Ovary (tissue), 7 donors: ENCODE measurements at regions not wholly inside any gene's neighbourhood (a gene's known extent, or its start where the extent isn't known, plus 50 kb on each side); places are given as distances from the start of the nearest gene placed in this dataset.

Experiments
- DNase-seq, 5 donors: peaks; one replicate each; pipeline ENCODE4 v3.0.0-alpha.2; 2019 to 2020
- H3K27ac ChIP-seq, 2 donors: fragments of 200-600 bp; one replicate each; pipeline versions ENCODE4 v1.5.1 to v1.8.0; 2019 to 2022
- H3K27me3 ChIP-seq: fragments of 200-600 bp; one replicate; pipeline ENCODE4 v1.8.0; 2022
- H3K36me3 ChIP-seq: fragments of 200-600 bp; sonication (generic); one replicate; pipeline ENCODE4 v1.5.1; 2019
- H3K4me1 ChIP-seq: one replicate; pipeline ENCODE4 v1.8.1; 2013; ENCODE audit warnings: mild to moderate bottlenecking, moderate library complexity; ENCODE audit not compliant: insufficient read depth
- H3K4me3 ChIP-seq: fragments of 200-600 bp; sonication (generic); one replicate; pipeline ENCODE4 v1.5.1; 2017
- H3K9me3 ChIP-seq, 2 donors: fragments of 200-600 bp in 1 of 2; sonication (generic) in 1 of 2; one replicate each; pipeline versions ENCODE4 v1.5.1 to v1.8.1; 2013 to 2019; ENCODE audit warnings: mild to moderate bottlenecking in 1 of 2, moderate library complexity in 1 of 2
- EP300 ChIP-seq: sonication (generic); formaldehyde crosslinking; IDR thresholded peaks from one replicate; pipeline ENCODE4 v1.6.1; 2017; ENCODE audit warnings: antibody characterized with exemption
- POLR2A ChIP-seq: fragments of 450-650 bp; IDR thresholded peaks from one replicate; pipeline ENCODE4 v1.6.1; 2017; ENCODE audit warnings: antibody characterized with exemption, mild to moderate bottlenecking, moderate library complexity
- WGBS, 3 donors: extraction: QIAGEN DNeasy Blood & Tissue Kit in 1 of 3; methylation state at CpG; one replicate each; pipeline versions ENCODE4 v1.1.5 to v1.1.7; 2013 to 2017; 5-methylcytosine and 5-hydroxymethylcytosine counted together
- intact Hi-C, 4 donors: fragments of 100-400 bp; cut with DNase I; formaldehyde crosslinking; loops; one replicate each; pipeline versions ENCODE4 v1.11.0 to v1.15.1; 2022 to 2023
- TF ChIP-seq, protein P1 (sequence below), 3 donors: fragments of 450-650 bp in 2 of 3; fragments of 200-600 bp in 1 of 3; IDR thresholded peaks; one replicate each; pipeline versions ENCODE4 v1.5.1 to v1.8.0; 2016 to 2022; ENCODE audit warnings: antibody characterized with exemption in 3 of 3, mild to moderate bottlenecking in 1 of 3
- donor health status: DM: no; HTN: no; CAD: no; lungs with moderate emphysema.
- donor health status: DM: no; HTN: no; CAD: no.
- donor health status: Bipolar disorder and iron deficiency.
- donor health status: DM: no; HTN: no; CAD: no.
- donor health status: DM: yes; HTN: yes; CAD: no.

DNA sequence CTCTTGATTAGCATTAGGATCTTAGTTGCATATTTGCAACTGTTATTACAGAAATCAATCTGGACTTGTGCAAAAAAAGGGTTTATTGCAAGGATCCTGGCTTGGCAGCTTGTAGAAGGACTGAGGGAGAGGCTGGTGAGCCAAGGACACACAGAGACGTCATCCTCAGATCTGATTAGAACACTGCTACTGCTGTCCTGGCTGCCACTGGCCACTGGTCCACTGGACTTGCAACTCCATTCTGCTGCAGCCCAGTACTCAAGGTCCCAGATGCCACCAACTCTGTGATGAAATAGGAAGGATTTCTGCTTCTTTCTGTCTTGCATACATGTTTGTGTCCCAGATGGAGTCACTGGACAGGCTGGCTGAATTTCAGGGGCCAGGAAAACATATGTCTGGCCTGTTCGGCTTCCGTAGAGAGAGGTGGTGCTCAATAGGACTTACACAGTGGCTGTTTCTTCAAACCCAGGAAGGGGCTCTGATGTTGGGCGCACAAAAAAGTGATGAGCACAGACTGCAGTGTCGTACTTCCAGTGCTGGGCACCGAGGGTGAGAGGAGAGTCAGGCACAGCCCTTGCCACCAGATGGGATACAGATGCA is 68.9 kb upstream of the SH3PXD2B start:
- 73 to 85% (median 77%) methylated on average over 6 of the region's 6 CpGs for WGBS, 3 donors
- no peak for DNase-seq
- Histone ChIP-seq H3K4me1 (no peaks in the 10 kb centered on the region), H3K4me3 (no peak overlapping the region), H3K27ac (no peak overlapping the region), H3K27me3 (no peaks in the 10 kb centered on the region), H3K36me3 (no peaks in the 10 kb centered on the region), H3K9me3 (no peaks in the 10 kb centered on the region)
- no peak for TF ChIP-seq POLR2A
- TF ChIP-seq, protein P1, sequence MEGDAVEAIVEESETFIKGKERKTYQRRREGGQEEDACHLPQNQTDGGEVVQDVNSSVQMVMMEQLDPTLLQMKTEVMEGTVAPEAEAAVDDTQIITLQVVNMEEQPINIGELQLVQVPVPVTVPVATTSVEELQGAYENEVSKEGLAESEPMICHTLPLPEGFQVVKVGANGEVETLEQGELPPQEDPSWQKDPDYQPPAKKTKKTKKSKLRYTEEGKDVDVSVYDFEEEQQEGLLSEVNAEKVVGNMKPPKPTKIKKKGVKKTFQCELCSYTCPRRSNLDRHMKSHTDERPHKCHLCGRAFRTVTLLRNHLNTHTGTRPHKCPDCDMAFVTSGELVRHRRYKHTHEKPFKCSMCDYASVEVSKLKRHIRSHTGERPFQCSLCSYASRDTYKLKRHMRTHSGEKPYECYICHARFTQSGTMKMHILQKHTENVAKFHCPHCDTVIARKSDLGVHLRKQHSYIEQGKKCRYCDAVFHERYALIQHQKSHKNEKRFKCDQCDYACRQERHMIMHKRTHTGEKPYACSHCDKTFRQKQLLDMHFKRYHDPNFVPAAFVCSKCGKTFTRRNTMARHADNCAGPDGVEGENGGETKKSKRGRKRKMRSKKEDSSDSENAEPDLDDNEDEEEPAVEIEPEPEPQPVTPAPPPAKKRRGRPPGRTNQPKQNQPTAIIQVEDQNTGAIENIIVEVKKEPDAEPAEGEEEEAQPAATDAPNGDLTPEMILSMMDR (IDR thresholded peaks at IDR 0.05) = no peak
- no peak for TF ChIP-seq EP300
- intact Hi-C loops = no loop called here

- no peaks in the 10 kb centered on the region for H3K36me3 ChIP-seq
- H3K4me3 ChIP-seq = no peak overlapping the region
- H3K4me1 ChIP-seq = no peaks in the 10 kb centered on the region
- TF ChIP-seq, protein P1 (IDR thresholded peaks at IDR 0.05) = no peak
- no peak for TF ChIP-seq EP300
- TF ChIP-seq POLR2A = no peak
- DNase-seq = no peak
- no peaks in the 10 kb centered on the region for H3K27me3 ChIP-seq
- H3K27ac ChIP-seq = no peak overlapping the region
- WGBS, 3 donors = 81 to 87% (median 87%) methylated on average over 3 of the region's 3 CpGs
- H3K9me3 ChIP-seq = no peaks in the 10 kb centered on the region
- intact Hi-C loops = no loop called here
Observed at GRCh38 chr5:172521338-172521932, 67.1 kb upstream of the SH3PXD2B start.

DNA sequence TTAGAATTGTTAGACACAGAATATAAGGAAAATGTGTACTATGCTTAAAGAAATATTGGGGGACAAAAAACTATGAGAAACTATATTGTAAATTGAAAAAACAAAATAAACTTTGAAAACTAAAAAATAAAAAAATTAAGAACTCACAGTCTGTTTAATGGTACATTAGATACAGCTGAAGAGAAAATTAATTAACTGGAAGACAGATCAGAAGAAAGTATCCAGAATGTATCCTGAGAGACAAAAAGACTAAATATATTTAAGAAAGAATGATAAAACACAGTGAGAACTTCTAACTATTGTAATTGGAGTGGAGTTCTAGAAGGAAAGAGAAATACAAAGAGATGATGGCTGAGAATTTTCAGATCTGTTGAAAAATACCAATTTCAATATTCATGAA is 57.6 kb upstream of the SH3PXD2B start:
- no peaks in the 10 kb centered on the region for H3K27me3 ChIP-seq
- no peak for DNase-seq
- H3K4me1 ChIP-seq = no peaks in the 10 kb centered on the region
- no peak for TF ChIP-seq POLR2A
- TF ChIP-seq EP300 = no peak
- TF ChIP-seq, protein P1 (IDR thresholded peaks at IDR 0.05) = no peak
- no peak overlapping the region for H3K4me3 ChIP-seq
- no peaks in the 10 kb centered on the region for H3K9me3 ChIP-seq
- intact Hi-C loops = no loop called here
- H3K36me3 ChIP-seq = no peaks in the 10 kb centered on the region
- H3K27ac ChIP-seq = no peak overlapping the region

GRCh38 chr5:172509405-172509781 is 55.1 kb upstream of the SH3PXD2B start:
- intact Hi-C loops = loop anchor here in 1 of 4 donors (10.0 kb wide), 1 partner anchor 45 kb away; no protein-coding TSS in a partner anchor

More at GRCh38 chr5:172509405-172509781, 55.1 kb upstream of the SH3PXD2B start:
- Histone ChIP-seq H3K27ac (no peak overlapping the region), H3K27me3 (no peaks in the 10 kb centered on the region), H3K4me3 (no peak overlapping the region), H3K4me1 (peaks cover 5% of the 10 kb centered on the region), H3K9me3 (no peaks in the 10 kb centered on the region), H3K36me3 (no peaks in the 10 kb centered on the region)
- WGBS, 3 donors = 74 to 77% (median 76%) methylated on average over 8 of the region's 8 CpGs
- DNase-seq = peak in 4 of 5 donors; percentile 6 to 21 (median 16)
- TF ChIP-seq POLR2A (no peak), EP300 (no peak)
- TF ChIP-seq, protein P1 (IDR thresholded peaks at IDR 0.05) = no peak
